GM21528 (cell line): ENCODE measurements at regions not wholly inside any gene's neighbourhood (a gene's known extent, or its start where the extent isn't known, plus 50 kb on each side); places are given as distances from the start of the nearest gene placed in this dataset.

ENCODE experiments used
- ATAC-seq: cut with Tn5 transposase; IDR thresholded peaks from one replicate; pipeline ENCODE4 v1.9.1; 2021; ENCODE audit warnings: mild to moderate bottlenecking, moderate library complexity; ENCODE audit not compliant: unreplicated experiment, low FRiP score

GRCh38 chr2:15715596-15715995 is 123.9 kb downstream of the DDX1 start:
- ATAC-seq = no peak

- ATAC-seq = no peak
Observed at GRCh38 chr2:15718103-15718943, 126.7 kb downstream of the DDX1 start.

GRCh38 chr2:15718944-15719323 is 127.3 kb downstream of the DDX1 start:
- no peak for ATAC-seq

- no peak for ATAC-seq
Observed at GRCh38 chr2:15719566-15720313, 128.1 kb downstream of the DDX1 start.

- ATAC-seq = no peak
Observed at GRCh38 chr2:15720561-15721307, 129.1 kb downstream of the DDX1 start.

- ATAC-seq = no peak
Observed at GRCh38 chr2:15721411-15722067, 129.9 kb downstream of the DDX1 start.

GRCh38 chr2:15722980-15723379 is 131.3 kb downstream of the DDX1 start:
- ATAC-seq = no peak

- no peak for ATAC-seq
Observed at GRCh38 chr2:15724235-15724634, 132.6 kb downstream of the DDX1 start.

GRCh38 chr2:15725101-15725781 is 133.6 kb downstream of the DDX1 start:
- no peak for ATAC-seq

- no peak for ATAC-seq
Observed at GRCh38 chr2:15725782-15726112, 134.1 kb downstream of the DDX1 start.

GRCh38 chr2:15726321-15727057 is 134.8 kb downstream of the DDX1 start:
- no peak for ATAC-seq

- ATAC-seq = no peak
Observed at GRCh38 chr2:15727396-15728244, 136.0 kb downstream of the DDX1 start.

- ATAC-seq = no peak
Observed at GRCh38 chr2:15728245-15728938, 136.7 kb downstream of the DDX1 start.

GRCh38 chr2:15729001-15729400 is 137.3 kb downstream of the DDX1 start:
- ATAC-seq = no peak

- no peak for ATAC-seq
Observed at GRCh38 chr2:15729709-15730544, 138.3 kb downstream of the DDX1 start.

- no peak for ATAC-seq
Observed at GRCh38 chr2:15730545-15731212, 139.0 kb downstream of the DDX1 start.
